ENCODE measurements at regions not wholly inside any gene's neighbourhood (a gene's known extent, or its start where the extent isn't known, plus 50 kb on each side); places are given as distances from the start of the nearest gene placed in this dataset.

DNA sequence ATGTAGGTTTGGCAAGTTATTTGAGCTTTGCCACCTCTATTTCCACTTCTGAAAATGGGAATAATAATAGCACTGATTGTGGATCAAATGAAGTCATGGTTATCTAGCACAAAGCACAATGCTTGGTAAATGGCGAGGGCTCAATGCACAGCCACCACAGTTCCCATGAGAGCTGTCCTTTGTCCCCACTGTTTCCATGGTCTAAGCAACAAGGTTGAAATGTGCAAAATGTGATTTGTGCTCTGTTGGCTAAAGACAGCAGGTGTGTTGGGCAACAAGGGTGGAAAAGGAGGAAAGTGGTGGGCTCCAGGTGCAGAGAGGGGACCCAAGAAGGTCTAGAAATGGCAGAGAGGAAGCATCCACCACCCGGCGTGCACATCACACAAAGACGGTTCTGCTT lies 200.5 kb downstream of the TRIM29 start:
- TF ChIP-seq, protein P1, sequence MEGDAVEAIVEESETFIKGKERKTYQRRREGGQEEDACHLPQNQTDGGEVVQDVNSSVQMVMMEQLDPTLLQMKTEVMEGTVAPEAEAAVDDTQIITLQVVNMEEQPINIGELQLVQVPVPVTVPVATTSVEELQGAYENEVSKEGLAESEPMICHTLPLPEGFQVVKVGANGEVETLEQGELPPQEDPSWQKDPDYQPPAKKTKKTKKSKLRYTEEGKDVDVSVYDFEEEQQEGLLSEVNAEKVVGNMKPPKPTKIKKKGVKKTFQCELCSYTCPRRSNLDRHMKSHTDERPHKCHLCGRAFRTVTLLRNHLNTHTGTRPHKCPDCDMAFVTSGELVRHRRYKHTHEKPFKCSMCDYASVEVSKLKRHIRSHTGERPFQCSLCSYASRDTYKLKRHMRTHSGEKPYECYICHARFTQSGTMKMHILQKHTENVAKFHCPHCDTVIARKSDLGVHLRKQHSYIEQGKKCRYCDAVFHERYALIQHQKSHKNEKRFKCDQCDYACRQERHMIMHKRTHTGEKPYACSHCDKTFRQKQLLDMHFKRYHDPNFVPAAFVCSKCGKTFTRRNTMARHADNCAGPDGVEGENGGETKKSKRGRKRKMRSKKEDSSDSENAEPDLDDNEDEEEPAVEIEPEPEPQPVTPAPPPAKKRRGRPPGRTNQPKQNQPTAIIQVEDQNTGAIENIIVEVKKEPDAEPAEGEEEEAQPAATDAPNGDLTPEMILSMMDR (IDR thresholded peaks at IDR 0.05; ENCODE audit: insufficient read depth, low read depth, low read length), result no peak

DNA sequence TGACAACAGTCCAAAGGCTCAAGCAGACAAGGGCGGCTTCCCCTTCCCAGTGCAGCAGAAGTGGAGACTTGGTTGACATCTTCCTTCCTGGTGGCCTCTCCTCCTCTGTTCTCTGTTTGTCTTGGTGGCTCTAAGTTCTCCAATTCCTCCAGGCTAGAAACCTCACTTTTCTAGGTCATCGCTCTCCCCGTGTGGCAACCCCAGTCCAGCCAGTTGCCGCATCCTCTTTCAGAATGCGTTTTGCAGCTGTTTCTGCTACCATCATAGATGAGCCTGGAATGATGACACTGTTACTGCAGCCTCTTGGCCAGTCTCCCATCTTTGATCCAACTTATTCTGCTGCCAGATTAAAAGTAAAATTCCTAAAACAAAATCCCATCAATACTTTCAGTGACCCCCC lies 201.5 kb downstream of the TRIM29 start:
- DNase-seq (ENCODE audit: low read depth), result no peak
- TF ChIP-seq, protein P1 (IDR thresholded peaks at IDR 0.05; ENCODE audit: insufficient read depth, low read depth, low read length), result no peak
- H3K4me3 ChIP-seq (ENCODE audit: low read depth, low read length), result no peak overlapping the region

More for the DNA sequence above, 200.5 kb downstream of the TRIM29 start:
- DNase-seq (ENCODE audit: low read depth), result no peak
- no peak overlapping the region for H3K4me3 ChIP-seq (ENCODE audit: low read depth, low read length)

- no peak overlapping the region for H3K4me3 ChIP-seq (ENCODE audit: low read depth, low read length)
- DNase-seq (ENCODE audit: low read depth), result no peak
- TF ChIP-seq, protein P1 (IDR thresholded peaks at IDR 0.05; ENCODE audit: insufficient read depth, low read depth, low read length), result no peak
Measured at GRCh38 chr11:119935349-119935925, 202.5 kb downstream of the TRIM29 start.

DNA sequence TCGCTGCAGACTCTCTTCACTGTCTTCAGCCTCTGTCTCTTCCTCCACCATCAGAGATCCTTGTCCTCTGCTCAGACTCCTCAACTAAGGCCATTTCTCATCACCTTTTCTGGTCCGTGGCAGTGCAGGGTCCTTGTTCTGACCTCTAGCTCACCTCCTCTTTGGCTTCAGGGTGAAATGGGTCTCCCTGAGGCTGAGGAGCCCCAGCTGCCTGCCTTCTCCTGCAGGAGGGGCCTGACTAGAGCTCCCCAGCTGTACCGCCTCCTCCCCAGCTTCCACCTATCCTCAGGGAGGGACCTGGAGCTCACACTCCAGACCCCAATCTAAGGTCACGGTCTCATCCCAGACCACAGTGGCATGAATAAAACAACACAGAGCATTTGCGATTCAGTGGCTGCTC lies 203.0 kb downstream of the TRIM29 start:
- TF ChIP-seq, protein P1 (IDR thresholded peaks at IDR 0.05; ENCODE audit: insufficient read depth, low read depth, low read length), result no peak
- H3K4me3 ChIP-seq (ENCODE audit: low read depth, low read length), result no peak overlapping the region
- no peak for DNase-seq (ENCODE audit: low read depth)

DNA sequence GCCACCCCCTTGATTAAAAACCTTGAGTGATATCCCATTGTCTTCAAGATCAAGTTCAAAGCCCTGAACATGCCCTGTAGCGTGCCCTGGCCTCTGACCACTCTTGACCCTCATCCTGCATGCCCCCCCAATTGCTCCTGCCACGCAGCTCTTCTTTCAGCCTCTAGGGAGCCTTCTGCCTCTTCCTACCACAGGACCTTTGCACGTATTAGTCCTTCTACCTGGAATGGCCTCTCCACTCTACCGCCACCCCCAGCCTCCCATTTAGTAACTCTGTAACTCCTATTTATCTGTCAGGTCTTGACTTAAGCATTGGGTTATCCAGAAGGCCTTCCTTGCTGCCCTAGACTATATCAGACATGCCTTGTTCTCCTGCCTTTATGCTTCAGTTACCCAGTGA lies 203.6 kb downstream of the TRIM29 start:
- H3K4me3 ChIP-seq (ENCODE audit: low read depth, low read length), result no peak overlapping the region
- TF ChIP-seq, protein P1 (IDR thresholded peaks at IDR 0.05; ENCODE audit: insufficient read depth, low read depth, low read length), result no peak
- no peak for DNase-seq (ENCODE audit: low read depth)

DNA sequence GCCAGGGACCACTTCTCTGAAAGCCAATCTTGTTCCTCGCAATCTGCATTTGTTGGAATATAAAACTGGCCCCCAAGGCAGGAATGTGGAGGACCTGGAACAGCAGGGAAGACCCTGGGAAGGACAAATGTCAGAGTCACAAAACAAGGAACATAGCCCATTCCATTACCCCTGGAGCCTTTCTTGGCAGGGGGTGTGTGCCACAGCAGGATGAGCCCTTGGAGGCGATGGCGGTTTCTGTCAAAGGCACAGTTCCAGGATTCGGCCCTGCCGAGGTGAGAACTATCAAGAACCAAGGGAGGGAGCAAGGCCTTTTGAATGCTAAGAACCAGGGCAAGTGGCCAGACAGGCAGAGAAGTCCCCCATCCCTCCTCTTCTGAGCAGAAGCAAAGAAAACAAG lies 204.3 kb downstream of the TRIM29 start:
- TF ChIP-seq, protein P1 (IDR thresholded peaks at IDR 0.05; ENCODE audit: insufficient read depth, low read depth, low read length), result no peak
- DNase-seq (ENCODE audit: low read depth), result no peak
- H3K4me3 ChIP-seq (ENCODE audit: low read depth, low read length), result no peak overlapping the region
